ENCODE measurements at regions not wholly inside any gene's neighbourhood (a gene's known extent, or its start where the extent isn't known, plus 50 kb on each side); places are given as distances from the start of the nearest gene placed in this dataset.
"Not testable (repeated sequence)": the region's sequence is repeated elsewhere in the genome, so short reads cannot be mapped to it uniquely, and the experiment has no call there.

DNA sequence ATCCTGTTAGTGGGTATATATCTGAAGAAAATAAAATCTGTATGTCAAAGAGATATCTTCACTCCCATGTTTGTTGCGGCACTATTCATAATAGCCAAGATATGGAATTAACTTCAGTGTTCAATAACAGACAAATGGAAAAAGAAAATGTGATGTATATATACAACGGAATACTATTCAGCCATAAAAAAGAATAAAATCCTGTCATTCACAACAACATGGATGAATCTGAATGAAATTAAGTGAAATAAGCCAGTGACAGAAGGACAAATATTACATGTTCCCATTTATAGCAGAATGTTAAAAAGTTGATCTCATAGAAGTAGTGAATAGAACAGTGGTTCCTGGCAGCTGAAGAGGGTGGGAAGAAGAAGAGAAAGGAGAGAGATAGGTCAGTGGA, 239.1 kb upstream of the RUNX1 start:
- CTCF ChIA-PET, result interaction anchor here (0.6 kb wide), 1 partner anchor 311 kb away, joined by 4 read pairs; no protein-coding TSS in a partner anchor
- Mint-ChIP-seq H3K36me3 (ENCODE audit: low read depth) (peaks cover 6% of the 10 kb centered on the region), H3K27ac (no peak overlapping the region), H3K4me3 (no peak overlapping the region), H3K9me3 (peaks cover 9% of the 10 kb centered on the region), H3K4me1 (ENCODE audit: low read depth) (peaks cover 3% of the 10 kb centered on the region), H3K27me3 (ENCODE audit: low read depth) (no peaks in the 10 kb centered on the region)
- no peak for DNase-seq
- intact Hi-C loops (cut with micrococcal nuclease), result no loop called here

DNA sequence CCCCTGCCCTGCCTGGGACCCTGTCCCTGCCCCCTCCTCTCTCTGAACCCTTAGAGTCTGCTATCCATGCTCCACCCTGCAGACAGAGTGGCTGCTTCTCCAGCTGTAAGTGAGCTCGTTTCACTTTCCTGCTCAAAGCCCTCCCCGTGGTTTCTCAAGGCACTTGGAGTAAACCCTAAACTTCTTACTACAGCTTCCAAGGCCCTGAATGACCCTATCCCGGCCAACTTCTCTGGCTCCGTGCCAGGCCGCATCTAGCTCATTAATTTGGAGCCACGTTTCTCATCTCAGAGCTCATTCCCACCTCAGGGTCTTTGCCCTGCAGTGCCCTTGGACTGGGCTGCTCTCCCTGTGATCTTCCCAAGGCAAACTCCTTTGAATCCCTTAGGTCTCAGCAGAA, 235.1 kb upstream of the RUNX1 start:
- Mint-ChIP-seq H3K9me3 (peaks cover 9% of the 10 kb centered on the region), H3K27me3 (ENCODE audit: low read depth) (no peaks in the 10 kb centered on the region), H3K36me3 (ENCODE audit: low read depth) (peaks cover 6% of the 10 kb centered on the region), H3K4me1 (ENCODE audit: low read depth) (no peaks in the 10 kb centered on the region), H3K27ac (no peak overlapping the region), H3K4me3 (no peak overlapping the region)
- no peak for DNase-seq
- CTCF ChIA-PET, result interaction anchor here (1.0 kb wide), 1 partner anchor 17 kb away, joined by 3 read pairs; no protein-coding TSS in a partner anchor
- intact Hi-C loops (cut with micrococcal nuclease), result no loop called here

DNA sequence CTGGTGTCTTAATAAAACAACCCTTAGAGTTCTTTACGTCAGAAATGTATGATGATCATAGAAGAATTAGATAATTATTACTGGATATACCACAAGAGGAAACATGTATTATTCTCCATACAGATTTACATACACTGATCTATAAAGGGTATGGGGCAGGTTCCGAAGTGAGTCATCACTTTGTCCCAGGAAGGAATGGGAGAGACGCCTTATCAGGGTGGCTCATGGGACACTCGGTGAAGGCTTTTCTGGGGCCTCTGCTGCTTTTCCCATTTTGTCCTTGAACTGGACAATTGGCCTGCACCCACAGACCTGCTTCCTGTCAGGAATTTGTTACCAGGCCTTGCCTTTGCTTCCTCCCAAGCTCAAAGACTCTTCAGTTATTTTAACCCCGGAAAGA, 233.8 kb upstream of the RUNX1 start:
- peaks cover 6% of the 10 kb centered on the region for H3K36me3 Mint-ChIP-seq (ENCODE audit: low read depth)
- H3K27me3 Mint-ChIP-seq (ENCODE audit: low read depth), result no peaks in the 10 kb centered on the region
- no peaks in the 10 kb centered on the region for H3K4me1 Mint-ChIP-seq (ENCODE audit: low read depth)
- H3K9me3 Mint-ChIP-seq, result peaks cover 6% of the 10 kb centered on the region
- CTCF ChIA-PET, result interaction anchor here (0.6 kb wide), 1 partner anchor 526 kb away, joined by 3 read pairs; no protein-coding TSS in a partner anchor
- intact Hi-C loops (cut with micrococcal nuclease), result no loop called here
- H3K27ac Mint-ChIP-seq, result no peak overlapping the region
- DNase-seq, result no peak
- H3K4me3 Mint-ChIP-seq, result no peak overlapping the region

DNA sequence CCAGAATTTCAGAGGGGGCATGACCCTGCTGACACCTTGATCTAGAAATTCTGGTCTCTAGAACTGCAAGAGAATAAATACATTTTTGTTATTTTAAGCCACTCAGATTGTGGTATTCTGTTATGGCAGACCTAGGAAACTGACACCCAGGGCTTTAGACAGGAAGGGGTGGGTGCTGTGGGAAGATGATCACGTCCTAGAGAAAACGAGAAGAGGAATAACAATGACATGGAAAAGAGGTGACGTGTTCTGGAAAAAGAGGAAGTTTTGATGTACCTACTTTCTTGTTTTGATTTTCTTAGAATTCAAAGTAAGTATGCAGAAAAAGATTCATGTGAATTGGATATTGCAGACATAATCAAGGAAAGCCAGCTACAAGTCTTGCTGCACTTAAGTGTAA, 232.9 kb upstream of the RUNX1 start:
- DNase-seq, result no peak
- Mint-ChIP-seq H3K27ac (no peak overlapping the region), H3K4me3 (no peak overlapping the region), H3K36me3 (ENCODE audit: low read depth) (no peaks in the 10 kb centered on the region), H3K4me1 (ENCODE audit: low read depth) (no peaks in the 10 kb centered on the region), H3K9me3 (no peaks in the 10 kb centered on the region), H3K27me3 (ENCODE audit: low read depth) (no peaks in the 10 kb centered on the region)
- intact Hi-C loops (cut with micrococcal nuclease), result no loop called here
- CTCF ChIA-PET, result no interaction called here

DNA sequence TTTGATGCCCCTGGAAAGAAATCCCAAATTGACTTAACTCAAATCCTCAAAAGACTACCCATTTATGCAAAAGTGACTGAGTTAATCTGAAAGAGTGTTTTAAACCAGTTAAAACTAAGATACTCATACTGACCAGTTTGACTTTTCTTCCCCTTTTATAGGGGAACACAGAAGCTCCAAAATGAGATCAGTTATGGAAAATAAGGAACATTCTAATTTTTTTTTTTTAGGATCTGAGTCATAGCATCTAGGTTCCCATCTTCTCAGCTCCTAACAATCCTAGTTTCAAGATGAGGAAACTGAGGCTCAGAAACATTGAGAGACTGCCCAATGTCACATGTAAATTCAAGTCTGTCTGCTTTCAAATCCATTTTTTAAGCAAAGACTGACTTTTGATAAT, 231.1 kb upstream of the RUNX1 start:
- intact Hi-C loops (cut with micrococcal nuclease), result no loop called here
- Mint-ChIP-seq H3K27ac (no peak overlapping the region), H3K36me3 (ENCODE audit: low read depth) (no peaks in the 10 kb centered on the region), H3K9me3 (no peaks in the 10 kb centered on the region), H3K27me3 (ENCODE audit: low read depth) (no peaks in the 10 kb centered on the region), H3K4me1 (ENCODE audit: low read depth) (no peaks in the 10 kb centered on the region), H3K4me3 (no peak overlapping the region)
- CTCF ChIA-PET, result interaction anchor here (0.6 kb wide), 1 partner anchor 55 kb away, joined by 3 read pairs; no protein-coding TSS in a partner anchor
- no peak for DNase-seq

DNA sequence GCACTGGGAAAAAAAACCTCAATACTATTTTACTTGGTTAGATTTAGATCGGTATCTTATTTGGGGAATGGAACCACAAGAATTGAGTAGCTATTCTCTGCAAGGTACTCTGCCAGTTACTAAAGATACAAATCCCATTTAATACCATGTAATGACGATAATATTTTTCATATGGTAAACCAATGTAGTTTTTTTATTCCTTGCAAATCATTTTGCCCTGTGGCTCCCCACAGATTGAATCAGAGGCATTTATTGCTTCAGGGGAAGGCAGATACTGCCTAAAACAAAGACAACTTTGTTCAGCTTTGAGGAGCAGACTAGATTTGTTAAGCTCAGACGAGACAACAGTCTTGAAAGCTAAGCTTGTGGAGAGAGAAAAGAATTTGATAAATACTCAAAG, 226.7 kb upstream of the RUNX1 start:
- no peak for DNase-seq
- peaks cover 3% of the 10 kb centered on the region for H3K27me3 Mint-ChIP-seq (ENCODE audit: low read depth)
- CTCF ChIA-PET, result no interaction called here
- peaks cover 7% of the 10 kb centered on the region for H3K4me1 Mint-ChIP-seq (ENCODE audit: low read depth)
- intact Hi-C loops (cut with micrococcal nuclease), result no loop called here
- no peaks in the 10 kb centered on the region for H3K36me3 Mint-ChIP-seq (ENCODE audit: low read depth)
- no peak overlapping the region for H3K4me3 Mint-ChIP-seq
- peaks cover 1% of the 10 kb centered on the region for H3K9me3 Mint-ChIP-seq
- no peak overlapping the region for H3K27ac Mint-ChIP-seq

DNA sequence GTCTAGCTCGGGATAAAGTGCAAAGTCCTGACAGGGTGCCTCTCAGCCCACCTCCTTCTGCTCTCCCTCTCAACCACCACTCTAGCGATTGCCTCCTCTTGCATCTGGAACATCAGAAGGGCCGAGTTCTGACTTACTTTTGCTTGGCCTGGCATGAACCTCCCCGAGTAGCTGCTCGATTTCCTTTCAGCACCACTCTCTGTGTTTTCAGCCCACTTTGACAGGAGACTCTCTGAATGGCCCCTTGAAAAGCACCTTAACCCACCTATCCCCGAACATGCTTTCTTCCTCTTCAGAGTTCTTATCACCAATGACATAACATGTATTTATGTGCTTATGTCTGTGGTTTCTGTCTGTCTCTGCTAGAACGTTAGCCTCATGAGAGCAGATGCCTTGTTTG, 225.8 kb upstream of the RUNX1 start:
- DNase-seq, result no peak
- H3K4me1 Mint-ChIP-seq (ENCODE audit: low read depth), result peaks cover 7% of the 10 kb centered on the region
- CTCF ChIA-PET, result no interaction called here
- H3K9me3 Mint-ChIP-seq, result peaks cover 1% of the 10 kb centered on the region
- no peaks in the 10 kb centered on the region for H3K36me3 Mint-ChIP-seq (ENCODE audit: low read depth)
- H3K27ac Mint-ChIP-seq, result no peak overlapping the region
- intact Hi-C loops (cut with micrococcal nuclease), result no loop called here
- peaks cover 3% of the 10 kb centered on the region for H3K27me3 Mint-ChIP-seq (ENCODE audit: low read depth)
- no peak overlapping the region for H3K4me3 Mint-ChIP-seq

DNA sequence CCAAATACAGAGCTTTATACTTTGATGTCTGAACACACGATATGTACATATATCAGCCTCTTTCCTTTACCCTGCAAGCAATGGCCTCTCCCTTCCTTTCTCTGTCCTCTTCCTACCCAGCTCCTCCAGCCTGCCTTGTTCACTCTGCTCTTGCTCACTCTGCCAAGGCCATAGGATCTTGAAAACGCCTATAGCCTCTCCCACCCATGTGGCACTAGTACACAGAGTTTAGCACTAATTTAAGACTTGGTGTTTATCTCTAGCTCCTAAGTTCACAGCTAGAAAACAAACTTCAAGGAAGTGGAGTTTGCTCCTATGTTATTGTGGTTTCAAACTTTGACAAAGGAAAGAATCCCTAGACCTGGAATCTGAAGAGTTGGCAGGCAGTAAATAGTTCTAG, 225.0 kb upstream of the RUNX1 start:
- Mint-ChIP-seq H3K4me3 (no peak overlapping the region), H3K36me3 (ENCODE audit: low read depth) (no peaks in the 10 kb centered on the region), H3K4me1 (ENCODE audit: low read depth) (peaks cover 7% of the 10 kb centered on the region), H3K27ac (no peak overlapping the region), H3K9me3 (peaks cover 1% of the 10 kb centered on the region), H3K27me3 (ENCODE audit: low read depth) (peaks cover 3% of the 10 kb centered on the region)
- DNase-seq, result no peak
- CTCF ChIA-PET, result no interaction called here
- intact Hi-C loops (cut with micrococcal nuclease), result no loop called here

DNA sequence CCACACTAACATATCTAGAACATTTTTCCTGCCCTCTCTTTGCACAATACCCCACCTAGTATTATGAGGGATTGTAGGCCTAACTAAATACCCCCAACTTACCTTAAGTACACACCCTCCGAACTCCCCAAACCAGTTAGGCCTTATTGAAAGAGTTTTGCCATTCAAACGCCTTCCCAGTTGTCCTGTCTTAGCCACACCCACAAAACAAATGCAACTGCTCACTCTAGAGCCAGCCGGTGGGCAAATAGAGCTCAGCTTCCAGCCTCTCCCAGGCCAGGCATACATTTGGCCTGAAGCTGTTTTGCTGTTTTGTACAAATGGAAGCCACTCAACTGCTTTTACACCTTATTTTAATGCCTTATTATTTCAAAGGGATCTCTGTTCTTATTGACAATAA, 224.2 kb upstream of the RUNX1 start:
- peaks cover 7% of the 10 kb centered on the region for H3K4me1 Mint-ChIP-seq (ENCODE audit: low read depth)
- peaks cover 1% of the 10 kb centered on the region for H3K9me3 Mint-ChIP-seq
- H3K36me3 Mint-ChIP-seq (ENCODE audit: low read depth), result no peaks in the 10 kb centered on the region
- intact Hi-C loops (cut with micrococcal nuclease), result no loop called here
- DNase-seq, result no peak
- no peak overlapping the region for H3K27ac Mint-ChIP-seq
- CTCF ChIA-PET, result no interaction called here
- H3K27me3 Mint-ChIP-seq (ENCODE audit: low read depth), result peaks cover 3% of the 10 kb centered on the region
- H3K4me3 Mint-ChIP-seq, result no peak overlapping the region

DNA sequence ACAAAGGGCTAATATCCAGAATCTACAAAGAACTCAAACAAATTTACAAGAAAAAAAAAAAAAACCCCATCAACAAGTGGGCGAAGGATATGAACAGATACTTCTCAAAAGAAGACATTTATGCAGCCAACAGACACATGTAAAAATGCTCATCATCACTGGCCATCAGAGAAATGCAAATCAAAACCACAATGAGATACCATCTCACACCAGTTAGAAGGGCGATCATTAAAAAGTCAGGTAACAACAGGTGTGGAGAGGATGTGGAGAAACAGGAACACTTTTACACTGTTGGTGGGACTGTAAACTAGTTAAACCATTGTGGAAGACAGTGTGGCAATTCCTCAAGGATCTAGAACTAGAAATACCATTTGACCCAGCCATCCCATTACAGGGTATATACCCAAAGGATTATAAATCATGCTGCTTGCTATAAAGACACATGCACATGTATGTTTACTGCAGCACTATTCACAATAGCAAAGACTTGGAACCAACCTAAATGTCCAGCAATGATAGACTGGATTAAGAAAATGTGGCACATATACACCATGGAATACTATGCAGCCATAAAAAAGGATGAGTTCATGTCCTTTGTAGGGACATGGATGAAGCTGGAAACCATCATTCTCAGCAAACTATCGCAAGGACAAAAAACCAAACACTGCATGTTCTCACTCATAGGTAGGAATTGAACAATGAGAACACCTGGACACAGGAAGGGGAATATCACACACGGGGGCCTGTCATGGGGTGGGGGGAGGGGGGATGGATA, 222.4 kb upstream of the RUNX1 start:
- H3K4me1 Mint-ChIP-seq (ENCODE audit: low read depth); CTCF ChIA-PET; DNase-seq; H3K36me3 Mint-ChIP-seq (ENCODE audit: low read depth); H3K9me3 Mint-ChIP-seq; H3K27ac Mint-ChIP-seq; intact Hi-C loops (cut with micrococcal nuclease); H3K4me3 Mint-ChIP-seq; H3K27me3 Mint-ChIP-seq (ENCODE audit: low read depth): not testable (repeated sequence)

DNA sequence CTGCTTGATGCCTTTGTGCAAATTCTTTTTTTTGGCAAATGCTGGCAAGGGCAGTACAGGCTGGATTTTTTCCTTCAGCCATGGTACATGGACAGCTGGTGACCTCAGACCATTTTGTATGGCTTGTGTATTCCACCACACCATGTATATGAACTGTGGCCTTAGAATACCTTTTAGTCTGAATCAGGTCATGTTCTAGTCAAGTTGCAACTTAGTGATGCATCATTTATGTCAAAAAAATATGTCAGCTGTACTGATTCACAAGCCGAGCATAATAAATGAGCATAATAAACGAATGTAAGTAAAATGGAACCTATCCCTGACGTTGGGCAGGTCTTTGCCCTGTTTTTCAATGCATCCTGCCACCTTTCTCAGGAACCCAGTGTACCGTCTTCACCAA, 219.7 kb upstream of the RUNX1 start:
- Mint-ChIP-seq H3K27ac (no peak overlapping the region), H3K4me3 (no peak overlapping the region), H3K4me1 (ENCODE audit: low read depth) (peaks cover 2% of the 10 kb centered on the region), H3K27me3 (ENCODE audit: low read depth) (no peaks in the 10 kb centered on the region), H3K36me3 (ENCODE audit: low read depth) (no peaks in the 10 kb centered on the region), H3K9me3 (peaks cover 1% of the 10 kb centered on the region)
- DNase-seq, result no peak
- CTCF ChIA-PET, result no interaction called here
- intact Hi-C loops (cut with micrococcal nuclease), result no loop called here

DNA sequence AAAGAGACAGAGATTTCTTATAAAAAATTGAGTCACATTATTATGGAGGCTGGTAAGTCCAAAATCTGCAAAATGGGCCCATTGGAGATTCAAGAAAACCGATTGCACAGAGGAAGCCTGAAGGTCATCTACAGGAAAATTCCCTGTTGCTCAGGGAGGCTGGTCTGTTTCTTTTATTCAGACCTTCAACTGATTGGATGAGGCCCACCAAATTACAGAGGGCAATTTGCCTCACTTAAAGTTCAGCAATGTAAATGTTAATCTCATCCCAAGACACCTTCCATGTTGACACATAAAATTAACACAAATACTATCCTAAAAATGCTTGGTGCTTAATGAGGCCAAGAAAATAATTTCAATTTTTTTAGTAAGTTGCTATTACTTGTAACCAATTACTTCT, 219.2 kb upstream of the RUNX1 start:
- Mint-ChIP-seq H3K27ac (no peak overlapping the region), H3K4me1 (ENCODE audit: low read depth) (peaks cover 2% of the 10 kb centered on the region), H3K27me3 (ENCODE audit: low read depth) (no peaks in the 10 kb centered on the region), H3K9me3 (peaks cover 1% of the 10 kb centered on the region), H3K4me3 (no peak overlapping the region), H3K36me3 (ENCODE audit: low read depth) (no peaks in the 10 kb centered on the region)
- no peak for DNase-seq
- CTCF ChIA-PET, result no interaction called here
- intact Hi-C loops (cut with micrococcal nuclease), result no loop called here

DNA sequence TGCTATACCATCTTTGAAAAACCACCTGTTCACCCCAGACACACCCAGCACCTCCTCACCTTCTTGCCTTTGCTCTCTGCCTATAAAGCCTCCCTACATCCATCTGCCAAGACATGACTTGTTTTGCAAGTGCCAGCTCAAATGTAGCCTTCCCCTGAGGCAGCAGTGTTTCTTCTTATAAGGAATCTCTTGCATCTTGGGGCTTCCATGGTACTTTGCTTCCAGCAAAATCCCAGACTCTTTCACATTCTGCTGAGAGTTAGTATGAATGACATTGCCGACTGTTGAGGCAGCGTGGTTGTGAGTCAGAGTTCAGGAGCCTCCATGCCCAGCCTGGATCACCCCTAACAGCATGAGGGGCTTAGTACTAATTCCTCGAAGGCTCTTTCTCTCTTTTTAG, 217.4 kb upstream of the RUNX1 start:
- H3K36me3 Mint-ChIP-seq (ENCODE audit: low read depth), result no peaks in the 10 kb centered on the region
- H3K27ac Mint-ChIP-seq, result no peak overlapping the region
- no peaks in the 10 kb centered on the region for H3K9me3 Mint-ChIP-seq
- CTCF ChIA-PET, result no interaction called here
- intact Hi-C loops (cut with micrococcal nuclease), result no loop called here
- H3K4me1 Mint-ChIP-seq (ENCODE audit: low read depth), result peaks cover 2% of the 10 kb centered on the region
- DNase-seq, result no peak
- H3K4me3 Mint-ChIP-seq, result no peak overlapping the region
- no peaks in the 10 kb centered on the region for H3K27me3 Mint-ChIP-seq (ENCODE audit: low read depth)
